ENCODE measurements at regions not wholly inside any gene's neighbourhood (a gene's known extent, or its start where the extent isn't known, plus 50 kb on each side); places are given as distances from the start of the nearest gene placed in this dataset.

DNA sequence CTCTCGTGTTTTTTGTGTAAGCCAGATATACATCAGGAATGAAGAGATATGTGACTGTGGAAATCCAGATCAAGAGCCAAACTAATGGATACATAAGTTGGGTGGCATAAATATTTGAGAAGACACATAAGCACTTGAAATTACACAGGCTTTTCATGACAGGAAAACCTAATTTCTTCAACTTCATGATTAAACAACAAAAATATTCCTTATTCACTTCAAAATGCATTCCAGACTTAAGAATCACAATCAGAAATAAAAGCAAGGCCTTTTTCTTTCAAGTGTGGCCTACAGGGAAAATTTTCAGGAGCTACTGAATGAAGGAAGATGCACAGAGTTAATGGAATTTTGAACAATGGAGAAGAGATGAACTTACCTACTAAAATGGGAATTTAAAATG, 515.6 kb downstream of the FOXG1 start:
- Histone ChIP-seq H3K27me3 (ENCODE audit: control insufficient read depth, insufficient read depth, low read length) (no peaks in the 10 kb centered on the region), H3K4me3 (ENCODE audit: low read depth, low read length) (no peak overlapping the region), H3K36me3 (ENCODE audit: control insufficient read depth, insufficient read depth, low read length) (no peaks in the 10 kb centered on the region)
- DNase-seq (ENCODE audit: low read depth) = no peak
- TF ChIP-seq, protein P1, sequence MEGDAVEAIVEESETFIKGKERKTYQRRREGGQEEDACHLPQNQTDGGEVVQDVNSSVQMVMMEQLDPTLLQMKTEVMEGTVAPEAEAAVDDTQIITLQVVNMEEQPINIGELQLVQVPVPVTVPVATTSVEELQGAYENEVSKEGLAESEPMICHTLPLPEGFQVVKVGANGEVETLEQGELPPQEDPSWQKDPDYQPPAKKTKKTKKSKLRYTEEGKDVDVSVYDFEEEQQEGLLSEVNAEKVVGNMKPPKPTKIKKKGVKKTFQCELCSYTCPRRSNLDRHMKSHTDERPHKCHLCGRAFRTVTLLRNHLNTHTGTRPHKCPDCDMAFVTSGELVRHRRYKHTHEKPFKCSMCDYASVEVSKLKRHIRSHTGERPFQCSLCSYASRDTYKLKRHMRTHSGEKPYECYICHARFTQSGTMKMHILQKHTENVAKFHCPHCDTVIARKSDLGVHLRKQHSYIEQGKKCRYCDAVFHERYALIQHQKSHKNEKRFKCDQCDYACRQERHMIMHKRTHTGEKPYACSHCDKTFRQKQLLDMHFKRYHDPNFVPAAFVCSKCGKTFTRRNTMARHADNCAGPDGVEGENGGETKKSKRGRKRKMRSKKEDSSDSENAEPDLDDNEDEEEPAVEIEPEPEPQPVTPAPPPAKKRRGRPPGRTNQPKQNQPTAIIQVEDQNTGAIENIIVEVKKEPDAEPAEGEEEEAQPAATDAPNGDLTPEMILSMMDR (IDR thresholded peaks at IDR 0.05; ENCODE audit: insufficient read depth, low read length, poor library complexity, severe bottlenecking) = no peak

DNA sequence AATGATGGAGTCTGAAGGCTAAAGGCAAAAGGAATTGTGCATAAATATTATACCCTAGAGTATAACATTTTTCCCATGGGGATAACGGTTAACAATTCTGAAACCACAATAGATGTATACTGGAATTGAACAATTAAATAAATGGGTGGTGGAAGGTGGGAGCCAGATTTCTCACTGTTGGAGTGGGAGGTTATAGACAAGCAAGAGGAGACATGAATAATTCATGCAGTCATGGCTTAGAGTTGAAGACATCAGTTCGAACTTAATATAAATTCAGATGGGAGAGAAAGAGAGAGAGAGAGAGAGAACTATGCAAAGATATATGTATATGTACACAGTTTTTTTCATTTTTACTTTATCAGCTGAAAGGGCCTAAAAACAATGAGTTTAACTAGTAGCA, 523.9 kb downstream of the FOXG1 start:
- Histone ChIP-seq H3K4me3 (ENCODE audit: low read depth, low read length) (no peak overlapping the region), H3K27me3 (ENCODE audit: control insufficient read depth, insufficient read depth, low read length) (no peaks in the 10 kb centered on the region), H3K36me3 (ENCODE audit: control insufficient read depth, insufficient read depth, low read length) (no peaks in the 10 kb centered on the region)
- TF ChIP-seq, protein P1 (IDR thresholded peaks at IDR 0.05; ENCODE audit: insufficient read depth, low read length, poor library complexity, severe bottlenecking) = no peak
- DNase-seq (ENCODE audit: low read depth) = no peak

DNA sequence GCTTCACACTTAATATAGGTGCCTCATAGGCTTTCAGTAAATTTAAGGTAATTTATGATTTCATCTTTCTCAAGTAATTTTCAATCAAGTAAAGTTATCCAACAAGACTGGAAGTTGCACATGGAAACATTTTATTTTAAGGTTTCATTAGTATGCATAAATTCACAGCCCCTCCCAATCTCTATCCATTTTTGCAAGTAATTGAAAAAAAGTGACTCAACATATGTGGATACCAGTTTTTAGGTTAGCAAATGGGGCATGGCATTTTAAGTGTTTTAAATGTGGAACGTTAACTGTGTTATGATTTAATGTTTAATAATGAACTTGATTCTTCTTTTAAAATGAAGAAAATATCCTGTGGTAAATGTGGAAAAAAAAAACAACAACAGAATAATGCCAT, 532.8 kb downstream of the FOXG1 start:
- DNase-seq (ENCODE audit: low read depth) = no peak
- no peak overlapping the region for H3K4me3 ChIP-seq (ENCODE audit: low read depth, low read length)
- H3K27me3 ChIP-seq (ENCODE audit: control insufficient read depth, insufficient read depth, low read length) = no peaks in the 10 kb centered on the region
- TF ChIP-seq, protein P1 (IDR thresholded peaks at IDR 0.05; ENCODE audit: insufficient read depth, low read length, poor library complexity, severe bottlenecking) = no peak
- H3K36me3 ChIP-seq (ENCODE audit: control insufficient read depth, insufficient read depth, low read length) = no peaks in the 10 kb centered on the region

DNA sequence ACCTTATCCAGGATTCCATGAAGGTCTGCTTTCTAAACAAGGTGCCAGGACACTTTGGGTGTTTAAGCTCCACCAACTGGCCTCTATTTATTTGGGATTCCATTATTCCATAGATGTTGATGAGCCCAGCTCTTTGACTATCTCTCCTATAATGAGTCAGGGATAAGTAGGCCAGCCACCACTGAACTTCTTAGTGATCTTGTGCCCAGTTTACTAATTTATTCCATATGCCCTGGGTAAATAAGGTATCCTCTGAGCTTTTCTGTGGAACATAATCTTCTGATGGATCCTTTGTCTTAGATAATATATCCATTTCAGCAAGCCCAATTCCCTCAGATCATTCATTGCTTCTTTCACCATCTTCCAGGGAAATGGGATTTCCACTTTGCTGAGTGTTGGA, 535.0 kb downstream of the FOXG1 start:
- H3K27me3 ChIP-seq (ENCODE audit: control insufficient read depth, insufficient read depth, low read length) = no peaks in the 10 kb centered on the region
- no peak for DNase-seq (ENCODE audit: low read depth)
- no peak overlapping the region for H3K4me3 ChIP-seq (ENCODE audit: low read depth, low read length)
- TF ChIP-seq, protein P1 (IDR thresholded peaks at IDR 0.05; ENCODE audit: insufficient read depth, low read length, poor library complexity, severe bottlenecking) = no peak
- no peaks in the 10 kb centered on the region for H3K36me3 ChIP-seq (ENCODE audit: control insufficient read depth, insufficient read depth, low read length)

DNA sequence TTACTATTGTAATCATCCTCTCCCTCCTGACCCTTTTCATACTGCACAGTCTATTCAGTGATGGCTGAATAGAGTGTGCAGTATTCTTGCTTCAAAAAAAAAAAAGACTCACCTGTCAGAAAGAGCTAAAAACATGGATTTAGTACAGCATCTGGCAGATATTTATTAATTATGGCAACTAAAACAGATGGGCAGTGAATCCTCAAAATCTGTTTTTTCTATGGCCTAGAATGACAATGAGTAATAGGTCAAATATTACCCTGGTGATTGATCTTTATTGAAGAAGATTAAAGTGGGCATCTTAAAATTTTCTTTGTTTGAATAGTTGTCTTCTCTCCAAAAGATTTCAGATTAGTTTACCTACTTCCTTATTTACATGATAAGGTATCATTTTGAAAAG, 543.6 kb downstream of the FOXG1 start:
- no peak overlapping the region for H3K4me3 ChIP-seq (ENCODE audit: low read depth, low read length)
- TF ChIP-seq, protein P1 (IDR thresholded peaks at IDR 0.05; ENCODE audit: insufficient read depth, low read length, poor library complexity, severe bottlenecking) = no peak
- no peaks in the 10 kb centered on the region for H3K36me3 ChIP-seq (ENCODE audit: control insufficient read depth, insufficient read depth, low read length)
- H3K27me3 ChIP-seq (ENCODE audit: control insufficient read depth, insufficient read depth, low read length) = no peaks in the 10 kb centered on the region
- no peak for DNase-seq (ENCODE audit: low read depth)

DNA sequence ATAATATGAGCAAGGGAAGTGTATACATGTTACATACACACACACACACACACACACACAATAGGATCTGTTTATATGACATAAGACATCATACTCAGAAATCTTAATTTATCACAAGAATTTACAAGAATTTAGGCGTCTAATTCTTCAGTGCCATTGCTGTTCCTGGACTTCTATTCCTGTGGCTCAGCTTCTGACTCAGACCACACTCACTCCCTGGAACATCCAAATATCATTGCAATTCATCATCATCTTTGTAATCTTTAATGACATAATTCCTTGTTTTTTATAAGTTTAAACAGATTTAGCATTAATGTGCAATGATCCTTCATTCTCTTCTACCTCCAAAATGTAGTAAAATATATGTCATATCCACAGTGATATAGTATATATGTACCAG, 544.2 kb downstream of the FOXG1 start:
- TF ChIP-seq, protein P1 (IDR thresholded peaks at IDR 0.05; ENCODE audit: insufficient read depth, low read length, poor library complexity, severe bottlenecking) = no peak
- no peaks in the 10 kb centered on the region for H3K36me3 ChIP-seq (ENCODE audit: control insufficient read depth, insufficient read depth, low read length)
- no peak overlapping the region for H3K4me3 ChIP-seq (ENCODE audit: low read depth, low read length)
- no peaks in the 10 kb centered on the region for H3K27me3 ChIP-seq (ENCODE audit: control insufficient read depth, insufficient read depth, low read length)
- DNase-seq (ENCODE audit: low read depth) = no peak
